DOHH2 (cell line): ENCODE measurements at regions not wholly inside any gene's neighbourhood (a gene's known extent, or its start where the extent isn't known, plus 50 kb on each side); places are given as distances from the start of the nearest gene placed in this dataset.

Source experiments
- H3F3A ChIP-seq: fragments of 200-600 bp; sonication (generic), shearing (Covaris generic); 2 replicates; pipeline ENCODE4 v1.6.0; 2016; ENCODE audit warnings: antibody characterized with exemption, mild to moderate bottlenecking; ENCODE audit not compliant: control insufficient read depth, insufficient read depth
- H3K27ac ChIP-seq: fragments of 200-600 bp; sonication (generic); 2 replicates; pipeline ENCODE4 v1.5.1; 2014; ENCODE audit warnings: low read depth, mild to moderate bottlenecking, low read length, moderate library complexity
- H3K27me3 ChIP-seq: fragments of 200-600 bp; sonication (generic); 2 replicates; pipeline ENCODE4 v1.6.1; 2014; ENCODE audit warnings: mild to moderate bottlenecking, low read length, mixed read lengths; ENCODE audit not compliant: control insufficient read depth
- H3K36me3 ChIP-seq: fragments of 200-600 bp; sonication (generic); 2 replicates; pipeline ENCODE4 v1.6.1; 2014; ENCODE audit warnings: mild to moderate bottlenecking, low read length, moderate library complexity, mixed read lengths; ENCODE audit not compliant: control insufficient read depth
- H3K4me1 ChIP-seq: fragments of 200-600 bp; sonication (generic); 2 replicates; pipeline ENCODE4 v1.6.1; 2014; ENCODE audit warnings: mild to moderate bottlenecking, low read length, mixed read lengths; ENCODE audit not compliant: control insufficient read depth
- H3K4me2 ChIP-seq: fragments of 200-600 bp; sonication (generic); 2 replicates; pipeline ENCODE4 v1.6.0; 2014; ENCODE audit warnings: mild to moderate bottlenecking, low read length, moderate library complexity
- H3K4me3 ChIP-seq: fragments of 200-600 bp; sonication (generic); 2 replicates; pipeline ENCODE4 v1.5.1; 2014; ENCODE audit warnings: mild to moderate bottlenecking, low read length, mixed read lengths
- H3K79me2 ChIP-seq: fragments of 200-600 bp; sonication (generic); 2 replicates; pipeline ENCODE4 v1.6.1; 2014; ENCODE audit warnings: mild to moderate bottlenecking, low read length, mixed read lengths; ENCODE audit not compliant: control insufficient read depth
- H3K9me2 ChIP-seq: fragments of 200-600 bp; sonication (generic); replicated peaks from 2 replicates; pipeline ENCODE4 v1.6.1; 2014; ENCODE audit warnings: mild to moderate bottlenecking, low read length, mixed read lengths; ENCODE audit not compliant: control insufficient read depth
- H3K9me3 ChIP-seq: fragments of 200-600 bp; sonication (generic); 2 replicates; pipeline ENCODE4 v1.6.1; 2014; ENCODE audit warnings: antibody characterized with exemption, low read length, mixed read lengths; ENCODE audit not compliant: control insufficient read depth, insufficient read depth
- H4K20me1 ChIP-seq: fragments of 200-600 bp; sonication (generic); 2 replicates; pipeline ENCODE4 v1.6.0; 2014; ENCODE audit warnings: low read depth, mild to moderate bottlenecking, antibody characterized with exemption, low read length, moderate library complexity; ENCODE audit not compliant: control insufficient read depth, insufficient read depth
- CTCF ChIP-seq: fragments of 200-600 bp; sonication (generic); IDR thresholded peaks from one replicate; pipeline ENCODE4 v1.5.1; 2014; ENCODE audit warnings: antibody characterized with exemption, mild to moderate bottlenecking, low read depth, low read length; ENCODE audit not compliant: poor library complexity, severe bottlenecking
- EZH2phosphoT487 ChIP-seq: fragments of 200-600 bp; sonication (generic); IDR thresholded peaks from 2 replicates; pipeline ENCODE4 v1.6.1; 2017; ENCODE audit warnings: borderline replicate concordance, mild to moderate bottlenecking, antibody characterized with exemption, low read length, moderate library complexity, mixed read lengths

GRCh38 chr1:211206981-211207380, 52.2 kb upstream of the RCOR3 start:
- Histone ChIP-seq H3K36me3 (no peaks in the 10 kb centered on the region), H3K79me2 (no peaks in the 10 kb centered on the region), H4K20me1 (no peaks in the 10 kb centered on the region), H3K9me2 (no peaks in the 10 kb centered on the region), H3K27me3 (no peaks in the 10 kb centered on the region), H3K4me2 (no peak overlapping the region), H3K4me1 (no peaks in the 10 kb centered on the region), H3K9me3 (no peaks in the 10 kb centered on the region; the same call in 1 of the 2 replicates), H3K4me3 (no peak overlapping the region), H3K27ac (no peak overlapping the region), H3F3A (no peaks in the 10 kb centered on the region)
- no peak for TF ChIP-seq EZH2phosphoT487
- TF ChIP-seq CTCF = no peak

- Histone ChIP-seq H3K4me3 (no peak overlapping the region), H3K36me3 (no peaks in the 10 kb centered on the region), H3K27me3 (no peaks in the 10 kb centered on the region; the same call in 1 of the 2 replicates), H3F3A (no peaks in the 10 kb centered on the region), H3K4me1 (no peaks in the 10 kb centered on the region), H3K27ac (no peak overlapping the region), H3K9me2 (no peaks in the 10 kb centered on the region), H3K79me2 (no peaks in the 10 kb centered on the region), H3K4me2 (no peak overlapping the region), H4K20me1 (no peaks in the 10 kb centered on the region), H3K9me3 (no peaks in the 10 kb centered on the region)
- TF ChIP-seq EZH2phosphoT487 = no peak
- TF ChIP-seq CTCF = no peak
Observed at GRCh38 chr1:211200311-211200710, 58.9 kb upstream of the RCOR3 start.

- Histone ChIP-seq H3K36me3 (no peaks in the 10 kb centered on the region), H3K4me3 (no peak overlapping the region), H3K4me2 (no peak overlapping the region), H4K20me1 (no peaks in the 10 kb centered on the region), H3K4me1 (no peaks in the 10 kb centered on the region), H3F3A (no peaks in the 10 kb centered on the region), H3K9me2 (no peaks in the 10 kb centered on the region), H3K27ac (no peak overlapping the region), H3K9me3 (no peaks in the 10 kb centered on the region), H3K79me2 (no peaks in the 10 kb centered on the region), H3K27me3 (no peaks in the 10 kb centered on the region; the same call in 1 of the 2 replicates)
- no peak for TF ChIP-seq CTCF
- no peak for TF ChIP-seq EZH2phosphoT487
Observed at GRCh38 chr1:211198880-211199279, 60.3 kb upstream of the RCOR3 start.

- no peak for TF ChIP-seq EZH2phosphoT487
- no peak for TF ChIP-seq CTCF
- H3F3A ChIP-seq = no peaks in the 10 kb centered on the region
- H3K4me2 ChIP-seq = no peak overlapping the region
- no peaks in the 10 kb centered on the region for H3K36me3 ChIP-seq
- no peaks in the 10 kb centered on the region for H3K79me2 ChIP-seq
- no peaks in the 10 kb centered on the region for H4K20me1 ChIP-seq
- H3K27me3 ChIP-seq = no peaks in the 10 kb centered on the region; the same call in 1 of the 2 replicates
- no peak overlapping the region for H3K27ac ChIP-seq
- H3K9me3 ChIP-seq = no peaks in the 10 kb centered on the region
- H3K4me3 ChIP-seq = no peak overlapping the region
- no peaks in the 10 kb centered on the region for H3K9me2 ChIP-seq
- no peaks in the 10 kb centered on the region for H3K4me1 ChIP-seq
Observed at GRCh38 chr1:211198111-211198510, 61.1 kb upstream of the RCOR3 start.
